ENCODE measurements at regions not wholly inside any gene's neighbourhood (a gene's known extent, or its start where the extent isn't known, plus 50 kb on each side); places are given as distances from the start of the nearest gene placed in this dataset.

- no peak for DNase-seq
Observed at GRCh38 chr11:16685914-16686313, 52.5 kb upstream of the C11orf58 start.

- DNase-seq: no peak
Observed at GRCh38 chr11:16678466-16679116, 59.9 kb upstream of the C11orf58 start.

GRCh38 chr11:16669799-16670415 is 68.5 kb upstream of the C11orf58 start:
- DNase-seq: no peak

- DNase-seq: peak; percentile 30
Observed at GRCh38 chr11:16632295-16633200, 105.9 kb upstream of the C11orf58 start.

GRCh38 chr11:16630651-16631050 is 107.8 kb upstream of the C11orf58 start:
- no peak for DNase-seq

- no peak for DNase-seq
Observed at GRCh38 chr11:16618431-16618830, 120.0 kb upstream of the C11orf58 start.

- no peak for DNase-seq
Observed at GRCh38 chr11:16615480-16615879, 123.0 kb upstream of the C11orf58 start.

- DNase-seq: peak; percentile 73
Observed at GRCh38 chr11:16613512-16614381, 124.7 kb upstream of the C11orf58 start.

GRCh38 chr11:16613262-16613511 is 125.3 kb upstream of the C11orf58 start:
- DNase-seq: no peak

GRCh38 chr11:16612566-16613261 is 125.7 kb upstream of the C11orf58 start:
- no peak for DNase-seq

- DNase-seq: no peak
Observed at GRCh38 chr11:16611926-16612565, 126.4 kb upstream of the C11orf58 start.

- DNase-seq: no peak
Observed at GRCh38 chr11:16611401-16611921, 127.0 kb upstream of the C11orf58 start.

GRCh38 chr11:16610738-16611388 is 127.6 kb upstream of the C11orf58 start:
- DNase-seq: no peak

GRCh38 chr11:16610213-16610737 is 128.2 kb upstream of the C11orf58 start:
- DNase-seq: no peak

- no peak for DNase-seq
Observed at GRCh38 chr11:16609769-16610168, 128.7 kb upstream of the C11orf58 start.

- DNase-seq: peak; percentile 26
Observed at GRCh38 chr11:16607675-16608644, 130.5 kb upstream of the C11orf58 start.

- DNase-seq: no peak
Observed at GRCh38 chr11:16606784-16607674, 131.4 kb upstream of the C11orf58 start.
